Epidermal melanocyte (primary cell): ENCODE measurements at regions not wholly inside any gene's neighbourhood (a gene's known extent, or its start where the extent isn't known, plus 50 kb on each side); places are given as distances from the start of the nearest gene placed in this dataset.
"Not testable (repeated sequence)": the region's sequence is repeated elsewhere in the genome, so short reads cannot be mapped to it uniquely, and the experiment has no call there.

Experiments
- DNase-seq: peaks from one replicate; pipeline ENCODE4 v3.0.0; 2011; ENCODE audit warnings: low spot score; ENCODE audit not compliant: insufficient read length

- DNase-seq: no peak
Observed at GRCh38 chr9:73054091-73054490, 97.6 kb upstream of the ANXA1 start.

- no peak for DNase-seq
Observed at GRCh38 chr9:73053543-73053942, 98.1 kb upstream of the ANXA1 start.

GRCh38 chr9:73050887-73051550, 98.2 kb upstream of the ALDH1A1 start:
- DNase-seq: no peak

GRCh38 chr9:73050065-73050816, 97.4 kb upstream of the ALDH1A1 start:
- DNase-seq: no peak

GRCh38 chr9:73049280-73049679, 96.4 kb upstream of the ALDH1A1 start:
- no peak for DNase-seq

GRCh38 chr9:73046769-73047168, 93.9 kb upstream of the ALDH1A1 start:
- DNase-seq: no peak

- not testable (repeated sequence) for DNase-seq
Observed at GRCh38 chr9:73044776-73045175, 91.9 kb upstream of the ALDH1A1 start.

GRCh38 chr9:73042155-73042554, 89.3 kb upstream of the ALDH1A1 start:
- DNase-seq: no peak

GRCh38 chr9:73039271-73040263, 86.7 kb upstream of the ALDH1A1 start:
- DNase-seq: no peak

- DNase-seq: no peak
Observed at GRCh38 chr9:73038613-73039012, 85.8 kb upstream of the ALDH1A1 start.

GRCh38 chr9:73038089-73038509, 85.2 kb upstream of the ALDH1A1 start:
- DNase-seq: no peak

GRCh38 chr9:73037613-73038012, 84.8 kb upstream of the ALDH1A1 start:
- DNase-seq: no peak

GRCh38 chr9:73034962-73035361, 82.1 kb upstream of the ALDH1A1 start:
- DNase-seq: no peak

- no peak for DNase-seq
Observed at GRCh38 chr9:73031350-73031749, 78.5 kb upstream of the ALDH1A1 start.

- DNase-seq: no peak
Observed at GRCh38 chr9:73030370-73031030, 77.6 kb upstream of the ALDH1A1 start.

GRCh38 chr9:73029346-73029745, 76.5 kb upstream of the ALDH1A1 start:
- DNase-seq: no peak

- DNase-seq: no peak
Observed at GRCh38 chr9:73026375-73026774, 73.5 kb upstream of the ALDH1A1 start.

GRCh38 chr9:73024601-73025034, 71.8 kb upstream of the ALDH1A1 start:
- DNase-seq: no peak

GRCh38 chr9:73023025-73023541, 70.2 kb upstream of the ALDH1A1 start:
- DNase-seq: no peak

GRCh38 chr9:73022353-73022752, 69.5 kb upstream of the ALDH1A1 start:
- DNase-seq: no peak

- DNase-seq: no peak
Observed at GRCh38 chr9:73020877-73021276, 68.0 kb upstream of the ALDH1A1 start.
